ENCODE measurements at regions not wholly inside any gene's neighbourhood (a gene's known extent, or its start where the extent isn't known, plus 50 kb on each side); places are given as distances from the start of the nearest gene placed in this dataset.

- no peak overlapping the region for H3K4me2 ChIP-seq (ENCODE audit: insufficient read depth, low read length)
- no peaks in the 10 kb centered on the region; the same call in 1 of the 2 replicates for H3K9me3 ChIP-seq (replicated peaks; ENCODE audit: control insufficient read depth, insufficient read depth, low read depth, low read length)
- no peaks in the 10 kb centered on the region for H3K4me1 ChIP-seq (replicated peaks in 1 of 2; ENCODE audit: control insufficient read depth in 2 of 2, insufficient read depth in 2 of 2, low read length in 2 of 2)
- no peak overlapping the region for H3K4me3 ChIP-seq
- H3K9ac ChIP-seq (ENCODE audit: insufficient read depth in 1 of 2, low read depth in 2 of 2, low read length in 2 of 2) = no peak overlapping the region
- no peaks in the 10 kb centered on the region for H3K27me3 ChIP-seq (ENCODE audit: control insufficient read depth in 2 of 2, insufficient read depth in 2 of 2, low read length in 2 of 2)
- no peaks in the 10 kb centered on the region for H3K79me2 ChIP-seq (ENCODE audit: control insufficient read depth, insufficient read depth, low read length)
- DNase-seq (ENCODE audit: extremely low read depth in 1 of 4, low spot score in 3 of 4) = no peak
- intact Hi-C loops (cut with micrococcal nuclease) (no loop called here), in situ Hi-C loops (cut with MboI) (no loop called here)
- no peak overlapping the region for H2AFZ ChIP-seq (ENCODE audit: low read depth, low read length)
- CTCF ChIA-PET (ENCODE audit: low intra/inter-chr PET ratio) = no interaction called here
- no peak for FAIRE-seq
- no peak for TF ChIP-seq PHF20 (IDR thresholded peaks at IDR 0.05; ENCODE audit: partially characterized antibody)
- no peak for TF ChIP-seq ZNF655 (CRISPR knock-in tag; IDR thresholded peaks at IDR 0.05)
- no peak for TF ChIP-seq ZNF41 (CRISPR knock-in tag; conservative IDR thresholded peaks at IDR 0.05)
- H3K9me1 ChIP-seq (ENCODE audit: control insufficient read depth, insufficient read depth, low read length) = no peaks in the 10 kb centered on the region
- no TSS peak for BruUV-seq (replicated peaks)
- H4K20me1 ChIP-seq (replicated peaks; ENCODE audit: control insufficient read depth, insufficient read depth, low read length) = no peaks in the 10 kb centered on the region
- no peaks in the 10 kb centered on the region for H3K36me3 ChIP-seq (ENCODE audit: control insufficient read depth, insufficient read depth, low read length)
- POLR2A ChIA-PET = no interaction called here
- 0% methylated on average over 5 of the region's 5 CpGs for WGBS (ENCODE audit: insufficient coverage, low coverage, missing lambda C conversion rate)
- no peak overlapping the region for H3K27ac ChIP-seq (ENCODE audit: extremely low read depth, low read depth, low read length)
- ATAC-seq = no peak
Measured at GRCh38 chr6:164663634-164664033, 645.8 kb downstream of the C6orf118 start.

GRCh38 chr6:164661716-164662115 is 647.7 kb downstream of the C6orf118 start:
- Histone ChIP-seq H4K20me1 (replicated peaks; ENCODE audit: control insufficient read depth, insufficient read depth, low read length) (no peaks in the 10 kb centered on the region), H3K9ac (ENCODE audit: insufficient read depth in 1 of 2, low read depth in 2 of 2, low read length in 2 of 2) (no peak overlapping the region), H3K27me3 (ENCODE audit: control insufficient read depth in 2 of 2, insufficient read depth in 2 of 2, low read length in 2 of 2) (no peaks in the 10 kb centered on the region), H3K4me1 (replicated peaks in 1 of 2; ENCODE audit: control insufficient read depth in 2 of 2, insufficient read depth in 2 of 2, low read length in 2 of 2) (no peaks in the 10 kb centered on the region), H3K27ac (ENCODE audit: extremely low read depth, low read depth, low read length) (no peak overlapping the region), H3K4me3 (no peak overlapping the region), H3K9me1 (ENCODE audit: control insufficient read depth, insufficient read depth, low read length) (no peaks in the 10 kb centered on the region), H3K4me2 (ENCODE audit: insufficient read depth, low read length) (no peak overlapping the region), H3K9me3 (replicated peaks; ENCODE audit: control insufficient read depth, insufficient read depth, low read depth, low read length) (no peaks in the 10 kb centered on the region), H3K36me3 (ENCODE audit: control insufficient read depth, insufficient read depth, low read length) (no peaks in the 10 kb centered on the region), H3K79me2 (ENCODE audit: control insufficient read depth, insufficient read depth, low read length) (no peaks in the 10 kb centered on the region), H2AFZ (ENCODE audit: low read depth, low read length) (no peak overlapping the region)
- no TSS peak for BruUV-seq (replicated peaks)
- no peak for ATAC-seq
- in situ Hi-C loops (cut with MboI) = no loop called here
- TF ChIP-seq ZFP1 (CRISPR knock-in tag; IDR thresholded peaks at IDR 0.05) (no peak), SREBF1 (IDR thresholded peaks at IDR 0.05; ENCODE audit: borderline replicate concordance, low read depth, low read length) (no peak), ZFP91 (CRISPR knock-in tag; IDR thresholded peaks at IDR 0.05) (no peak), CHD4 (IDR thresholded peaks at IDR 0.05; ENCODE audit: insufficient read depth, insufficient replicate concordance, low read depth, low read length, poor library complexity, severe bottlenecking) (no peak), LCOR (CRISPR knock-in tag; IDR thresholded peaks at IDR 0.05) (no peak), SNRNP70 (optimal IDR thresholded peaks at IDR 0.05; ENCODE audit: low read depth, low read length) (no peak), RAD51 (IDR thresholded peaks at IDR 0.05; ENCODE audit: borderline replicate concordance, low read depth) (no peak), HEY1 (CRISPR knock-in tag; IDR thresholded peaks at IDR 0.05; ENCODE audit: borderline replicate concordance) (no peak), HCFC1 (IDR thresholded peaks at IDR 0.05; ENCODE audit: low read depth, low read length) (no peak), ZNF311 (CRISPR knock-in tag; IDR thresholded peaks at IDR 0.05) (no peak)
- intact Hi-C loops (cut with micrococcal nuclease) = no loop called here
- CTCF ChIA-PET (ENCODE audit: low intra/inter-chr PET ratio) = no interaction called here
- DNase-seq (ENCODE audit: extremely low read depth in 1 of 4, low spot score in 3 of 4) = no peak
- FAIRE-seq = no peak
- POLR2A ChIA-PET = no interaction called here
- WGBS (ENCODE audit: insufficient coverage, low coverage, missing lambda C conversion rate) = 0% methylated on average over 3 of the region's 3 CpGs

Measured in K562 (cell line).